ENCODE measurements at regions not wholly inside any gene's neighbourhood (a gene's known extent, or its start where the extent isn't known, plus 50 kb on each side); places are given as distances from the start of the nearest gene placed in this dataset.

GRCh38 chr6:2381872-2382661 is 136.7 kb upstream of the GMDS start:
- FAIRE-seq, result no peak
- no peak overlapping the region for H3K9ac ChIP-seq (ENCODE audit: low read length in 3 of 3)
- H3K4me1 ChIP-seq (ENCODE audit: control insufficient read depth in 2 of 3, insufficient read depth in 2 of 3, low read depth in 1 of 3, low read length in 3 of 3), result no peaks in the 10 kb centered on the region
- H3K27me3 ChIP-seq (ENCODE audit: control insufficient read depth, insufficient read depth, low read length), result no peaks in the 10 kb centered on the region
- intact Hi-C loops (cut with DNase I), result no loop called here
- no peaks in the 10 kb centered on the region for H3K36me3 ChIP-seq (ENCODE audit: control insufficient read depth in 2 of 3, insufficient read depth in 3 of 3, low read length in 3 of 3)
- H3K27ac ChIP-seq (ENCODE audit: low read depth in 2 of 2, low read length in 2 of 2), result no peak overlapping the region
- no peak for DNase-seq
- H3K4me3 ChIP-seq (ENCODE audit: low read length in 3 of 3), result no peak overlapping the region
- no peaks in the 10 kb centered on the region for H3K9me3 ChIP-seq (ENCODE audit: control insufficient read depth in 2 of 3, insufficient read depth in 1 of 3, low read length in 3 of 3)
- TF ChIP-seq CTCF (IDR thresholded peaks at IDR 0.05; ENCODE audit: borderline replicate concordance, extremely low read depth, insufficient read depth), result no peak

- Histone ChIP-seq H3K9ac (ENCODE audit: low read length in 3 of 3) (no peak overlapping the region), H3K27me3 (ENCODE audit: control insufficient read depth, insufficient read depth, low read length) (no peaks in the 10 kb centered on the region), H3K4me3 (ENCODE audit: low read length in 3 of 3) (no peak overlapping the region), H3K9me3 (ENCODE audit: control insufficient read depth in 2 of 3, insufficient read depth in 1 of 3, low read length in 3 of 3) (no peaks in the 10 kb centered on the region), H3K27ac (ENCODE audit: low read depth in 2 of 2, low read length in 2 of 2) (no peak overlapping the region), H3K36me3 (ENCODE audit: control insufficient read depth in 2 of 3, insufficient read depth in 3 of 3, low read length in 3 of 3) (no peaks in the 10 kb centered on the region), H3K4me1 (ENCODE audit: control insufficient read depth in 2 of 3, insufficient read depth in 2 of 3, low read depth in 1 of 3, low read length in 3 of 3) (no peaks in the 10 kb centered on the region)
- intact Hi-C loops (cut with DNase I), result no loop called here
- FAIRE-seq, result no peak
- TF ChIP-seq CTCF (IDR thresholded peaks at IDR 0.05; ENCODE audit: borderline replicate concordance, extremely low read depth, insufficient read depth), result no peak
- no peak for DNase-seq
Measured at GRCh38 chr6:2378891-2379652, 133.7 kb upstream of the GMDS start.

- no peak for FAIRE-seq
- no peak overlapping the region for H3K4me3 ChIP-seq (ENCODE audit: low read length in 3 of 3)
Measured at GRCh38 chr6:2378046-2378657, 132.7 kb upstream of the GMDS start.

More at GRCh38 chr6:2378046-2378657, 132.7 kb upstream of the GMDS start:
- Histone ChIP-seq H3K9ac (ENCODE audit: low read length in 3 of 3) (no peak overlapping the region), H3K9me3 (ENCODE audit: control insufficient read depth in 2 of 3, insufficient read depth in 1 of 3, low read length in 3 of 3) (no peaks in the 10 kb centered on the region), H3K36me3 (ENCODE audit: control insufficient read depth in 2 of 3, insufficient read depth in 3 of 3, low read length in 3 of 3) (no peaks in the 10 kb centered on the region), H3K27me3 (ENCODE audit: control insufficient read depth, insufficient read depth, low read length) (no peaks in the 10 kb centered on the region), H3K4me1 (ENCODE audit: control insufficient read depth in 2 of 3, insufficient read depth in 2 of 3, low read depth in 1 of 3, low read length in 3 of 3) (no peaks in the 10 kb centered on the region), H3K27ac (ENCODE audit: low read depth in 2 of 2, low read length in 2 of 2) (no peak overlapping the region)
- DNase-seq, result no peak
- intact Hi-C loops (cut with DNase I), result no loop called here
- no peak for TF ChIP-seq CTCF (IDR thresholded peaks at IDR 0.05; ENCODE audit: borderline replicate concordance, extremely low read depth, insufficient read depth)

Data from kidney (tissue), 13 donors.